OCI-LY1 (cell line): ENCODE measurements at regions not wholly inside any gene's neighbourhood (a gene's known extent, or its start where the extent isn't known, plus 50 kb on each side); places are given as distances from the start of the nearest gene placed in this dataset.

ENCODE experiments used
- H2AFZ ChIP-seq: fragments of 200-600 bp; sonication (generic), shearing (Covaris generic); 2 replicates; pipeline ENCODE4 v1.6.0; 2014; ENCODE audit warnings: antibody characterized with exemption, mild to moderate bottlenecking, low read length
- H3F3A ChIP-seq: fragments of 200-600 bp; sonication (generic), shearing (Covaris generic); 2 replicates; pipeline ENCODE4 v1.6.0; 2014; ENCODE audit warnings: mild to moderate bottlenecking, antibody characterized with exemption, low read length, moderate library complexity; ENCODE audit not compliant: insufficient read depth
- H3K27ac ChIP-seq: fragments of 200-600 bp; sonication (generic); 2 replicates; pipeline ENCODE4 v1.5.1; 2014; ENCODE audit warnings: low read length, mixed run types, mild to moderate bottlenecking, low read depth; ENCODE audit not compliant: poor library complexity, severe bottlenecking
- H3K27me3 ChIP-seq: fragments of 200-600 bp; sonication (generic); 2 replicates; pipeline ENCODE4 v1.6.0; 2014; ENCODE audit warnings: antibody characterized with exemption, mild to moderate bottlenecking, low read length, moderate library complexity; ENCODE audit not compliant: insufficient read depth
- H3K36me3 ChIP-seq: fragments of 200-600 bp; sonication (generic); 2 replicates; pipeline ENCODE4 v1.6.1; 2014; ENCODE audit warnings: mild to moderate bottlenecking, antibody characterized with exemption, low read length, moderate library complexity, mixed read lengths; ENCODE audit not compliant: insufficient read depth
- H3K4me1 ChIP-seq: fragments of 200-600 bp; sonication (generic); 2 replicates; pipeline ENCODE4 v1.5.1; 2014; ENCODE audit warnings: mild to moderate bottlenecking, low read length, moderate library complexity; ENCODE audit not compliant: insufficient read depth, severe bottlenecking
- H3K4me2 ChIP-seq: fragments of 200-600 bp; sonication (generic), shearing (Covaris generic); 2 replicates; pipeline ENCODE4 v1.6.1; 2014; ENCODE audit warnings: low read length
- H3K4me3 ChIP-seq: fragments of 200-600 bp; sonication (generic); 2 replicates; pipeline ENCODE4 v1.5.1; 2014; ENCODE audit warnings: low read length, low read depth, mild to moderate bottlenecking, mixed read lengths; ENCODE audit not compliant: poor library complexity, severe bottlenecking
- H3K79me2 ChIP-seq: fragments of 200-600 bp; shearing (Covaris generic); 2 replicates; pipeline ENCODE4 v1.6.1; 2016; ENCODE audit warnings: mixed run types, low read length, mixed read lengths; ENCODE audit not compliant: insufficient read depth
- H3K9ac ChIP-seq: fragments of 200-600 bp; sonication (generic), shearing (Covaris generic); 2 replicates; pipeline ENCODE4 v1.6.1; 2014; ENCODE audit warnings: mild to moderate bottlenecking, low read length, mixed read lengths
- H3K9me2 ChIP-seq: fragments of 200-600 bp; sonication (generic), shearing (Covaris generic); 2 replicates; pipeline ENCODE4 v1.6.1; 2014; ENCODE audit warnings: low read depth, mild to moderate bottlenecking, low read length, mixed read lengths
- H3K9me3 ChIP-seq: fragments of 200-600 bp; shearing (Covaris generic); 2 replicates; pipeline ENCODE4 v1.6.1; 2014; ENCODE audit warnings: low read length, mixed read lengths
- H4K20me1 ChIP-seq: fragments of 200-600 bp; sonication (generic), shearing (Covaris generic); 2 replicates; pipeline ENCODE4 v1.6.0; 2016; ENCODE audit warnings: mild to moderate bottlenecking, low read length; ENCODE audit not compliant: insufficient read depth
- EZH2 ChIP-seq: fragments of 200-600 bp; sonication (generic), shearing (Covaris generic); IDR thresholded peaks from 2 replicates; pipeline ENCODE4 v1.8.0; 2017; ENCODE audit warnings: borderline replicate concordance, mixed run types, mild to moderate bottlenecking, antibody characterized with exemption, low read length, moderate library complexity, mixed read lengths
- TF ChIP-seq, protein P1 (sequence below): fragments of 200-600 bp; sonication (generic), shearing (Covaris generic); IDR thresholded peaks from 2 replicates; pipeline ENCODE4 v1.5.1; 2017; ENCODE audit warnings: mild to moderate bottlenecking, antibody characterized with exemption, low read length, moderate library complexity, mixed read lengths

DNA sequence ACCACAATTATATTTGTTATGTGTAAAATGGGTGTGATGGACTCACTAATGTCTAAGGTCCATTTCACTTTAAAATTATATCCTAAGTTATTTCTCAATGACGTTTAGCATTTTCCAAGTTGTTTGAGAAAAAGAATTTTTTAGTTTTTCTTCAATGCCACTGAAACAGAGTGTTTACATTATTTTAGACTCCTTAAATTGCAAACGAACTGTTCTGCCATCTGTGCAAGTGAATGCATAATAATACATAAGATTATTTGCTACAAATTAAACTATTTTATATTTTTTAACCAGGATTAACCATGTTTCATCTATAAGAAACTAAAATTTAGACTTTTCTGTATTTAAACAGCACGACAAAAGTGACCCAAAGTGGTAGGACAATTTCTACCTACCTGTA is 425.4 kb downstream of the NDFIP2 start:
- no peaks in the 10 kb centered on the region for H3K9me3 ChIP-seq
- H3K27me3 ChIP-seq: no peaks in the 10 kb centered on the region
- no peaks in the 10 kb centered on the region for H3K79me2 ChIP-seq
- no peak for TF ChIP-seq EZH2
- TF ChIP-seq, protein P1, sequence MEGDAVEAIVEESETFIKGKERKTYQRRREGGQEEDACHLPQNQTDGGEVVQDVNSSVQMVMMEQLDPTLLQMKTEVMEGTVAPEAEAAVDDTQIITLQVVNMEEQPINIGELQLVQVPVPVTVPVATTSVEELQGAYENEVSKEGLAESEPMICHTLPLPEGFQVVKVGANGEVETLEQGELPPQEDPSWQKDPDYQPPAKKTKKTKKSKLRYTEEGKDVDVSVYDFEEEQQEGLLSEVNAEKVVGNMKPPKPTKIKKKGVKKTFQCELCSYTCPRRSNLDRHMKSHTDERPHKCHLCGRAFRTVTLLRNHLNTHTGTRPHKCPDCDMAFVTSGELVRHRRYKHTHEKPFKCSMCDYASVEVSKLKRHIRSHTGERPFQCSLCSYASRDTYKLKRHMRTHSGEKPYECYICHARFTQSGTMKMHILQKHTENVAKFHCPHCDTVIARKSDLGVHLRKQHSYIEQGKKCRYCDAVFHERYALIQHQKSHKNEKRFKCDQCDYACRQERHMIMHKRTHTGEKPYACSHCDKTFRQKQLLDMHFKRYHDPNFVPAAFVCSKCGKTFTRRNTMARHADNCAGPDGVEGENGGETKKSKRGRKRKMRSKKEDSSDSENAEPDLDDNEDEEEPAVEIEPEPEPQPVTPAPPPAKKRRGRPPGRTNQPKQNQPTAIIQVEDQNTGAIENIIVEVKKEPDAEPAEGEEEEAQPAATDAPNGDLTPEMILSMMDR: no peak
- no peaks in the 10 kb centered on the region for H3K4me1 ChIP-seq
- H3K4me2 ChIP-seq: no peak overlapping the region
- no peaks in the 10 kb centered on the region for H3F3A ChIP-seq
- no peak overlapping the region for H2AFZ ChIP-seq
- H3K4me3 ChIP-seq: no peak overlapping the region
- no peaks in the 10 kb centered on the region for H3K36me3 ChIP-seq
- no peaks in the 10 kb centered on the region for H3K9me2 ChIP-seq
- no peak overlapping the region for H3K27ac ChIP-seq
- no peaks in the 10 kb centered on the region for H4K20me1 ChIP-seq
- H3K9ac ChIP-seq: no peak overlapping the region

DNA sequence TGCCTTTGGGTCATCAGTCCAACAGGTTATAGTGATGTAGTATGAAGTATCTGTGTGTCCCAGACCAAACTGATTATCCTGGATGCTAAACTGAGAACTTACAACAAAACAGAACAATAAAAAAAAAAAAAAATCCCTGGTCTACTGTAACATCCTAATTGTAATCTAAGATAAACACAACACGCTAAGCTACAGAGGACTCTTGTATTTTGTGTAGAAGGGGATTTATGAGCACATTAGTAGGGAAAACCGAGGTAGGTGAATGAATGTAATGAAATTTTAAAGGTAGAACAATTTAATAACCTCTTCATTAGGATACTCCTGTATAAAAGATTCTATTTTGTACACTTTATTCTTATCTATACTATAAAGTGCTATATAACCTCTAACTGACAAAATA is 424.1 kb downstream of the NDFIP2 start:
- H3K27me3 ChIP-seq: no peaks in the 10 kb centered on the region
- no peak overlapping the region for H3K4me3 ChIP-seq
- no peaks in the 10 kb centered on the region for H4K20me1 ChIP-seq
- H3K79me2 ChIP-seq: no peaks in the 10 kb centered on the region
- no peaks in the 10 kb centered on the region for H3K4me1 ChIP-seq
- H2AFZ ChIP-seq: no peak overlapping the region
- no peak overlapping the region for H3K4me2 ChIP-seq
- H3K36me3 ChIP-seq: no peaks in the 10 kb centered on the region
- no peaks in the 10 kb centered on the region for H3K9me2 ChIP-seq
- TF ChIP-seq EZH2: no peak
- TF ChIP-seq, protein P1: no peak
- H3F3A ChIP-seq: no peaks in the 10 kb centered on the region
- H3K9ac ChIP-seq: no peak overlapping the region
- H3K9me3 ChIP-seq: no peaks in the 10 kb centered on the region
- H3K27ac ChIP-seq: no peak overlapping the region

DNA sequence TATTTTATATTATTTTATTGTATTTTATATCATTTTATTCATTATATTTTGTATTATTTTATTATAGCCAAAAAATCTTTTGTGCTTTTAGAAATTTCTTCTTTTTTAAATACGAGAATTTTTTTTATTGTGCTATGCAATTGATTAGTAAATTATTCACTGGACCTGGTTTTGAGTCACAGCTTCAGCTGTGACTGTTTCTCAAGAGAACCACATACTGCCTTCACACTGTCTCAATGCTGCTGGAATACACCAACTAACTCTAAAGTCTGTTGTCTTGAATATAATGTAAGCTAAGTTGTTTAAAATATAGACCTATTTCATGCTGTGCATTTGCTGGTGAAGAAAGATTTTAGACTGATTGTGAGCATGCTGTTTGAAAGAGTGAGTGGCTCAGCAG is 423.6 kb downstream of the NDFIP2 start:
- H3K4me2 ChIP-seq: no peak overlapping the region
- H3K9me3 ChIP-seq: no peaks in the 10 kb centered on the region
- H3K9ac ChIP-seq: no peak overlapping the region
- H3K4me1 ChIP-seq: no peaks in the 10 kb centered on the region
- no peak overlapping the region for H3K27ac ChIP-seq
- no peak overlapping the region for H2AFZ ChIP-seq
- no peaks in the 10 kb centered on the region for H3K79me2 ChIP-seq
- H3K4me3 ChIP-seq: no peak overlapping the region
- H3F3A ChIP-seq: no peaks in the 10 kb centered on the region
- no peak for TF ChIP-seq EZH2
- TF ChIP-seq, protein P1: no peak
- no peaks in the 10 kb centered on the region for H4K20me1 ChIP-seq
- no peaks in the 10 kb centered on the region for H3K9me2 ChIP-seq
- H3K36me3 ChIP-seq: no peaks in the 10 kb centered on the region
- H3K27me3 ChIP-seq: no peaks in the 10 kb centered on the region
